ENCODE measurements at regions not wholly inside any gene's neighbourhood (a gene's known extent, or its start where the extent isn't known, plus 50 kb on each side); places are given as distances from the start of the nearest gene placed in this dataset.

DNA sequence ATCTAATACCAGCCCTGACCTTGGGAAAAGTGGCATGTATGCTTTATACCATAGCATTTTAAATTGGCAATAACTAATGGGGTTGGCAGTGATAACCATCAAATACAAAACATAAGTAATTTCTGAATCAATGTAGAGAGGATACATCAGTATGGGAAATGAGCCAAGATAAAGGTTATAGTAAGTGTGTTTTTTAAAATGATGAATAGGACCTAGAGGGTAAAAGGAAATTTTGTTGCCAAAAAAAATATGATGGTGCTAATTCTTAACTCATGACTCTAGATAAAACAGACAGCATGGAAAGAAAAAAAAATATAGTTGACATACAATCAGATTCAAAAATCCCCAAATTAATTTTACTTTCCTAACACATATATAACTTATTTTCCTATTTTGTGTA is 75.4 kb upstream of the ROBO1 start:
- DNase-seq (ENCODE audit: low spot score) = no peak
- in situ Hi-C loops (cut with MboI; ENCODE audit: low pct_unique_long_range_greater_than_20kb, low sequenced_read_pairs, unreplicated experiment) = no loop called here
- TF ChIP-seq CTCF (IDR thresholded peaks at IDR 0.05; ENCODE audit: extremely low read depth, insufficient read depth, missing control alignments) = no peak

DNA sequence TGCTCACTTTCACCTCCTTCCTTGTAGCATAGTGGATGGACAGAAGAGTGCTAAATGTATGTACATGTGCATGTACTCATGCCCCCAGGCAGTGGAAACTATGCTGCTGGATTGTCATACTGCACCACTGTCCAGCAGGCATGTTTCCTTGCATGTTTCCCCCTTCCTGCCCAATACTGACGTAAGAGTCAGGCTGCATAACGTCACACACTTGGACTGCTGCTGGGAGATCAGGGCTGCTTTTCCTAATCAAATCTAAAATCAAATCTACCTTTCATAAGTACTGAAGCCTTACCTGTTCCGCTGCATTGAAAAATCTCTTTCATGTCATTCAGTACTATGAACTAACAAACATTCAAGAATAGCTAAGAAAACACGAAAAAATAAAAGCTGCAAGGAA is 67.9 kb upstream of the ROBO1 start:
- no peak for DNase-seq (ENCODE audit: low spot score)
- TF ChIP-seq CTCF (IDR thresholded peaks at IDR 0.05; ENCODE audit: extremely low read depth, insufficient read depth, missing control alignments) = no peak
- in situ Hi-C loops (cut with MboI; ENCODE audit: low pct_unique_long_range_greater_than_20kb, low sequenced_read_pairs, unreplicated experiment) = no loop called here

DNA sequence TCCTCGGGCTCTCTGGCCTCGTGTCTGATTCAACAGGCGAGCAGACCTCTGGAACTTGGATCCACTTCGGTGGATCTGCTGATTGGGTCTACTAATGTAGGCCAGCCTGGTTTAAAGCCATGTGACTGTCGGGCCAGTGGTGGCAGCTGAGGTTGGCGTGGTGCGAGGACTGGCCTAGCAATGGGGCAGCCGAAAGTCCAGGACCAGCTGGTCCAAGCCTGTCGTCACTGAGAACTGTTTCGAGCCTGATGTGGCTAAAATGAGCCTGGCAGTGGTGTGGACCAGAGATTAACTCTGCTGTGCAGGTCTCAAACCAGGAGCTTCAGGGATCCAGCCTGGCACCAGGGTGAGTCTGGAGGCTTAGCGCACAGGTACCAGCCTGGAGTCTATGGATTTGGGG is 56.4 kb upstream of the ROBO1 start:
- in situ Hi-C loops (cut with MboI; ENCODE audit: low pct_unique_long_range_greater_than_20kb, low sequenced_read_pairs, unreplicated experiment) = no loop called here
- TF ChIP-seq CTCF (IDR thresholded peaks at IDR 0.05; ENCODE audit: extremely low read depth, insufficient read depth, missing control alignments) = no peak
- DNase-seq (ENCODE audit: low spot score) = no peak

DNA sequence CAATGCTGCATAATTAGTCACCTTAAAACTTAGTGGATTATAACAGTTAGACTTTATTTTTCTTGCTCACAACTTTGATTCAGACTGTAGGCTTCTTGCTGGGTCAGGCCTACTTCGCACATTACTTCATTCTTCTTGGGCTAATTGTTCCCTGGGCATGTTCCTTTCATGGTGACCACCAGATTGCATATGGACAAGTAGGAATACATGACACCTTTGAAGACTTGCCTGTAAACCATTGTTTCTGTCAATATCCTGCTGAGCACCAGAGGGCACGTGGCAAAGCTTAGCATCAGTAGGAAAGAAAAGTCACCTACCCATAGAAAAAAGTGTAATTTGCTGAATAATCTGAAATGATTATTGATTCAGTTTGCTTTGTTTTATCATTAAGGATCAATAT is 54.3 kb upstream of the ROBO1 start:
- TF ChIP-seq CTCF (IDR thresholded peaks at IDR 0.05; ENCODE audit: extremely low read depth, insufficient read depth, missing control alignments) = no peak
- DNase-seq (ENCODE audit: low spot score) = no peak
- in situ Hi-C loops (cut with MboI; ENCODE audit: low pct_unique_long_range_greater_than_20kb, low sequenced_read_pairs, unreplicated experiment) = no loop called here

DNA sequence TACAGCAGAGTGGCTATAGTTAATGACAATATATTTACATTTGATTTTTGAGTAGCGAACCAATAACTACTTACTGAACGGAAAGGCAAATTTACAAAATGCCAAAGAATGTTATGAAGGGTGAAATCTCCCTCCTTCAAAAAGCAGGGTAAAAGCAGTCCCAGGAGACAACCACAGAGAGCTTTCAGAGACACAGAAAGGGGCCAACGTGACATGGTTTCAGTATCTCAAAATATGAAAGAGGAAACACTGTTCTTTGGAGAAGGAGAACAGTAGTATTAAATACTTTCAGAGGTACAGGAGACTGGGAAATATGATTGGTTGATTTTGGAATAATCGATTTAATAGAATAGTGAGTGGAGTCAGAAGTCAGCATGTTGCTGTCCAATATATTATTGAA is 52.3 kb upstream of the ROBO1 start:
- no peak for TF ChIP-seq CTCF (IDR thresholded peaks at IDR 0.05; ENCODE audit: extremely low read depth, insufficient read depth, missing control alignments)
- in situ Hi-C loops (cut with MboI; ENCODE audit: low pct_unique_long_range_greater_than_20kb, low sequenced_read_pairs, unreplicated experiment) = no loop called here
- no peak for DNase-seq (ENCODE audit: low spot score)

DNA sequence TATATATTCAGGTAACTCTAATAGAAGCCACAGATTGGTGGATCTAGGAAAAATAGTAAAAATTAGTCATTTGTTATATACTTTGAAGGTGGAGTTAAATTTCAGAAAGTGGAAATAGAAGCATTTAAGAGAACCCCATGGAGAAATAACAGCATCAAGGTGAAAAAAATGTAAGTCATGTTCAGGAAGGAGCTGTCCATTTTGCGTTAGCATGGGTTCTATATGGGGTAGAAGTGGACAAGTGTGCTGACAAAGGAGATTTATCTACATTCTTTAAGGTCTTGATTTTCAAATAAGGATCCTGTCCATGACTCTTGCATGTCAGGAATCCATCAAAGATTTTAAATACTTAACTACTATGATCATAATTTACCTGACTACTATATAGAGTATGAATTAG is 50.2 kb upstream of the ROBO1 start:
- no peak for TF ChIP-seq CTCF (IDR thresholded peaks at IDR 0.05; ENCODE audit: extremely low read depth, insufficient read depth, missing control alignments)
- DNase-seq (ENCODE audit: low spot score) = no peak
- in situ Hi-C loops (cut with MboI; ENCODE audit: low pct_unique_long_range_greater_than_20kb, low sequenced_read_pairs, unreplicated experiment) = no loop called here
